Astrocyte of the spinal cord (primary cell): ENCODE measurements at regions not wholly inside any gene's neighbourhood (a gene's known extent, or its start where the extent isn't known, plus 50 kb on each side); places are given as distances from the start of the nearest gene placed in this dataset.

Experiments
- DNase-seq: peaks from one replicate; pipeline ENCODE4 v3.0.0; 2011; ENCODE audit warnings: low read depth, low spot score
- H3K4me3 ChIP-seq: 2 replicates; pipeline ENCODE4 v1.5.1; 2011; ENCODE audit warnings: low read depth, mild to moderate bottlenecking, low read length, moderate library complexity
- CTCF ChIP-seq: IDR thresholded peaks from 2 replicates; pipeline ENCODE4 v1.5.1; 2012; ENCODE audit warnings: low read depth, mild to moderate bottlenecking, low read length, inconsistent platforms
- in situ Hi-C: cut with HindIII; loops from 2 replicates; pipeline ENCODE4 v1.10.0; 2017; ENCODE audit warnings: low sequenced_read_pairs

GRCh38 chr13:70967564-70967963 lies 859.3 kb upstream of the KLHL1 start:
- no peak overlapping the region for H3K4me3 ChIP-seq
- in situ Hi-C loops, result no loop called here
- TF ChIP-seq CTCF, result no peak
- no peak for DNase-seq

GRCh38 chr13:70964874-70965273 lies 856.6 kb upstream of the KLHL1 start:
- TF ChIP-seq CTCF, result no peak
- in situ Hi-C loops, result no loop called here
- H3K4me3 ChIP-seq, result no peak overlapping the region
- DNase-seq, result no peak

GRCh38 chr13:70964124-70964523 lies 855.9 kb upstream of the KLHL1 start:
- no peak for DNase-seq
- peak; percentile 19 for TF ChIP-seq CTCF
- in situ Hi-C loops, result no loop called here
- no peak overlapping the region for H3K4me3 ChIP-seq

GRCh38 chr13:70960841-70961443 lies 852.7 kb upstream of the KLHL1 start:
- no peak overlapping the region for H3K4me3 ChIP-seq
- TF ChIP-seq CTCF, result peak; percentile 73
- peak; percentile 52 for DNase-seq
- in situ Hi-C loops, result no loop called here

GRCh38 chr13:70959035-70959775 lies 851.0 kb upstream of the KLHL1 start:
- no peak for DNase-seq
- no peak for TF ChIP-seq CTCF

GRCh38 chr13:70955887-70956286 lies 847.6 kb upstream of the KLHL1 start:
- H3K4me3 ChIP-seq, result no peak overlapping the region
- DNase-seq, result no peak
- TF ChIP-seq CTCF, result no peak
- in situ Hi-C loops, result no loop called here

More at GRCh38 chr13:70959035-70959775, 851.0 kb upstream of the KLHL1 start:
- in situ Hi-C loops, result no loop called here
- H3K4me3 ChIP-seq, result no peak overlapping the region
